HG03439 (cell line): ENCODE measurements at regions not wholly inside any gene's neighbourhood (a gene's known extent, or its start where the extent isn't known, plus 50 kb on each side); places are given as distances from the start of the nearest gene placed in this dataset.
"Not testable (repeated sequence)": the region's sequence is repeated elsewhere in the genome, so short reads cannot be mapped to it uniquely, and the experiment has no call there.

ENCODE experiments used
- ATAC-seq: cut with Tn5 transposase; IDR thresholded peaks from one replicate; pipeline ENCODE4 v1.9.1; 2021; ENCODE audit warnings: mild to moderate bottlenecking, moderate library complexity; ENCODE audit not compliant: unreplicated experiment

DNA sequence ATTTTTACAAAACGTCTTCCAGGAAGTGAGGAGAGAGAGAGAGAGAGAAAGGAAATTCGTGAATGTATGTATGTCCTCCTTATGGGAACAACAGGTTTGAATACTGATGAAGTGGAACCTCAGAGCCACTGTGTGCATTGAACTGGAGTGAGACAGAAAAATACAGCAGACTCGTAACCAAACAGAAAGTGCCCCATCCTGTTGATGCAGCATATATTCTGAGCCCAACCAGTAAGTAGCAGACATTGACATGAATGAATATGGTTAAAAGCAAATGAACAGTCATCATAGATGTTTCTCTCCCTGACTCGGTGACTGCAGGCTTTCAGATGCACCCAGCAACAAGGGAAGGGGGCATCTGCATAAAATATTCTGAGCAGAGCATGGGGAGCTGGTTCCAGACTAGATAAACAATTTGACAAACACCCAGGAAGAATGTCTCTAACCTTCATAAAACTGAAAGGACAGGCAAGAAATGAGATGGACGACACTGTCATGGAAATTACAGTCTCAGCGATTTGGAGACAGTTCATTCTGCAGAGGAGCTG is 471.0 kb upstream of the PBX1 start:
- no peak for ATAC-seq

GRCh38 chr1:164092603-164093353 is 466.2 kb upstream of the PBX1 start:
- no peak for ATAC-seq

- no peak for ATAC-seq
Observed at GRCh38 chr1:164093543-164093942, 465.4 kb upstream of the PBX1 start.

DNA sequence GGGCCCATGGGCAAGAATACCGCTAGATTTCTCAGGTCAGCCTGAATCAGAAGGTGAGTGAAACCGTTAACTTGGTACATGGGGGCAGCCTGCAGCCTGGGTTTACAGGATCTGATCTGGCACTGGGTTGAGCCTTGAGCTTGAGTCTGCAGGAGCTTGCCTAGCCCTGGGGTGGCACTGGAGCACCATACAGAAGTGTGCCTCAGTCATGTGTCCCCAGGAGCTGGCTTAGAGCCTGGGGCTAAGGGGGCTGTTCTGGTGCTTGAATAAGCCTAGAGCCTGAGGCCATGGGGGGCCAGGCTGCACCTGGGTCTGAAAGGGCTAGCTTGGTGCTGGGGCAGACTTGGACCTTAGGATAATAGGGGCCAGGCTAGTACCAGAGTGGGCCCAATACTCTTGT is 457.2 kb upstream of the PBX1 start:
- no peak for ATAC-seq

DNA sequence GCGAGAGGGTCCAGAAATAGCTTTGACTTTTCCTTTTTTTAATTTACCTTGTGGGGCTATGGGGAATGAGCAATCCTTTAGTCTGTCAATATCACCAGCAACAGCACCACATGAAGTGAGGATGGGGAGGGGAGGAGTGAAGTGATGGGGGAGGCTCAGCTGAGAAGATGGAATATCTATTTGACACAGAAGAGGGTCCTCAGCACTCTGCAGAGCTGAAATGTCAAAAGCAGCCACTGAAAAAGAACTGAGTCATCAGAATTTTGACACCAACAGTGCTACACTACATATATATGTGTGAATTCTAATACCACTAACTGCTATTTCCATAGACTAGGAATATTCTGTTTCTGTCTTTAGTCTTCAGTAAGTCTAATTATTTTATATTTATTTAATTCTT is 427.0 kb upstream of the PBX1 start:
- ATAC-seq, result no peak

- no peak for ATAC-seq
Observed at GRCh38 chr1:164137273-164137925, 421.6 kb upstream of the PBX1 start.

DNA sequence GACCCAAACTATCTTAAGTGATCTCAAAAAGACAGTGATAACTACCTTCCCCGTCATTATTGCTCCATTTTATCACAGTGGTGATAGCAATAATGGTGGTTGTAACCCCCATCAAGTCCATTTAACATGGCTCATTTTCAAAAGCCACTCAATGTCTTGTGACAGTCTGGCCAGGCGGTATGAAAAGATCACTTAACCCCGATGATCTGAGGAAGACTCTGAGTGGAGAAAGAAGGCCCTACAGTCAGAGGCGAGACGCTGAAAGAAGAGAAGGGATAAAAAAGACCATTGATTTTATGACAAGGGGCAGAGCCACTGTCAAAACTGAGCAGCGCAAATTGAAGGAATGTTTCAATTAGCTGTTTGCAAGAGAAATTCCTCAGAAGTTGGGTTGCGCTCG is 417.2 kb upstream of the PBX1 start:
- ATAC-seq, result no peak

DNA sequence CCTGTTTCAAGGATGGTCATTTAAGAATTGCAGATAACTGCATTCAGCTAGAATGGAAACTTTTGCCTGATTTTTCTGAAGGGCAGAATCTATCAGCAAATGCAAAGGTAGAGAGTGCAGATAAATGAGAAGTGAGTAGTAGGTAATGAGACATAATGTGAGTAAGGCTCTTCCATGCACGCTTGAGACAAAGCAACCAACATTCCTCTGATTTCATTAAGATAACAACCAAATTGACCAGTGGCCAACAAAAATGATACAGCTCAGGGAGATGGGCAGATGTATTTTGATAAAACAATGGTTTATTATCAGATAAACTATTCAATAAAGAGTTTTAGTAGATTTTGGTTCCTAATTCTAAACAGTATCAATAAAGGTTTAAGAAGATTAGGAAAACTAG is 404.4 kb upstream of the PBX1 start:
- no peak for ATAC-seq

DNA sequence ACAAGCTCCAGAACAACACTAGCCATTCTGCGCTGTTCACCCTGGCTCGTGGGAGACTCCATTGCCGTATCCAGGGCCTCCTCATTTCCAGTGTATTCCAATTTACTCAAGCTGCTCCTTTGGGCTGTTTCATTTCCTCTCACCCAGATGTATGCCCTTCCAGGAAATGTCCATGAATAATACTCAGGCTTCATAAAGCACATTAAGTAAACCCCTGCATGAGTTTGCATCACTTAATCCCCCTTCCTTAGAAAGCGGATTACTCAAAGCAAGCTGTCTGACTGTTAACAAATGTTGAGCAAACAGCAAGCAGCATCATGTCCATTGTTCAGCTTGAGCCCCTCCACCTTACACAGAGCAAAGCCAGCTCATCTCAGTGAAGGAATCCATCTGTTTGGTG is 403.6 kb upstream of the PBX1 start:
- no peak for ATAC-seq

GRCh38 chr1:164163289-164163849 is 395.6 kb upstream of the PBX1 start:
- ATAC-seq, result no peak

GRCh38 chr1:164165466-164165865 is 393.5 kb upstream of the PBX1 start:
- no peak for ATAC-seq

DNA sequence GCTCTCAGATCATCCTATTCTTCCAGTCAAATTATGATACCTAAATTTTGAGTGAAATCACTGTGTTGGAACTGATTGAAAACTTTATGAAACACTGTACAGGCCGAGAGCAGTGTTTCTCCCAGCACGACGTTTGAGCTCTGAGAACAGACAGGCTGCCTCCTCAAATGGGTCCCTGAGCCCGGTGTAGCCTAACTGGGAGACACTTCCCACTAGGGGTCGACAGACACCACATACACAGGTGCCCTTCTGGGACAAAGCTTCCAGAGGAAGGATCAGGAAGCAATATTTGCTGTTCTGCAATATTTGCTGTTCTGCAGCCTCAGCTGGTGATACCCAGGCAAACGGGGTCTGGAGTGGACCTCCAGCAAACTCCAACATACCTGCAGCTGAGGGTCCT is 392.5 kb upstream of the PBX1 start:
- ATAC-seq, result not testable (repeated sequence)

- ATAC-seq, result no peak
Observed at GRCh38 chr1:164177118-164177517, 381.9 kb upstream of the PBX1 start.

DNA sequence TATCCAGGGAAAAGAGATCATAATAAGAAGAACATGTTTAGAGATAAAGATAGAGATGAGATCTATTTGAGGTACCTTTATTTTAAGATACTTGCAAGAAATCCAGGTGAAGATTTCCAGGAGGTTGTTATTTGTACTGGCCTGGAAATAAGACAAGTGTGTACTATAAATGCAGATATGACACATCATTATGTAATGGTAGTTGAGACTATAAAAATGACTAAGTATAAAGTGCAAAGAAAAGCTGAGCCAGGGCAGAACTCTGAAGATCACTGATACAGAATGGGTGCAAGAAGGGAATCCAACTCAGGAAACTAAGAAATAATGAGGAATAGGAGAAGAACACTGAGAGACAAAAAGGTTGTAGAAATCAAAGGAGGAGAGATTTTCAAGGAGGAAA is 378.2 kb upstream of the PBX1 start:
- ATAC-seq, result no peak

- ATAC-seq, result no peak
Observed at GRCh38 chr1:164183854-164184635, 374.9 kb upstream of the PBX1 start.

DNA sequence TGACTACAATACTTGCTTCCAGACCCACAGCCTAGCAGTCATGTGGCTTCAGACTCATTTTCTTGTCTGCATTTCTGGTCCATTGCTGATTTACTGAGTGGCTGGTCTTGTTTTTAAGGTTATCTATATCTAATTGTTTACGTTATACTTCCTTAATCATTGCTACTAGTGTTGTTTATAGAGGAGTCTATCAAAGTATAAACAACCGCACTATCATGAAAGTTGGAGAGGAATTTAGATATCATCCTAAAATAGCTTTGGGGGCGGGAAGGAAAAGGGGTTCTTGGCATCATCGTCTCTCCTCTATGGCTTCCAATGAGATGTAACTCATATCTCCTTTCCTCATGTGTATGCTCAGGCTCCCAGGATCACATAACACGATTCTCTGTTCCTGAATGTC is 372.1 kb upstream of the PBX1 start:
- ATAC-seq, result no peak

DNA sequence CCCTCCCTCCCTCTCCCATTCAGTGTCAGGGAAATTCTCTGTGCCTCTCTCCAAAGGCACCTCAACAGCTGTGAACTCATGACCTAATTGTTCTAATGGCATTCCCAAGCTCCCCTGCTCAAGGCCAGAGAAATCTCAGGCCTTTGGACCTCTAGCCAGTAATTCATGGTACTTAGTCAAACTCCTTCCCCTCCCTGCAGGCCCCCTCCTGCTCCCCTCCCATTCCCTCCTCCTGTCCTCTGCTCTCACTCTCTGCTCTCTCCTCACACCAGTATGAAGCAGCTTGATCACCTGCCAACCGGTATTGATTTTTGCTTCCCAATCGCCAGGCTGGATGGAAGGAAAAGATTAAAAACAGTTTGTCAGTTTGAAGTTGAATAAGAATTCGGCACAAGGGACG is 370.5 kb upstream of the PBX1 start:
- no peak for ATAC-seq

DNA sequence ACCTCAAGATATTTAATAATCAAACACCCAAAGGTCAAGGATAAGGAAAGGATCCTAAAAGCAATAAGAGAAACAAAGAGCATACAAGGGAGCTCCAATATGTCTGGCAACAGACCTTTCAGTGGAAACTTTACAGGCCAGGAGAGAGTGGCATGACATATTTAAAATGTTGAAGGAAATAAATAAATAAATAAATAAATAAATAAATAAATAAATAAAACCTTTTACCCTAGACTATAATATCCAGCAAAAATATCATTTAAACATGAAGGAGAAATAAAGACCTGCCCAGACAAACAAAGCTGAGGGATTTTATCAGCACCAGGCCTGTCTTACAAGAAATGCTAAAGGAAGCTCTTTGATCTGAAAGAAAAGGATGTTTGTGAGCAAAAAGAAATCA is 367.8 kb upstream of the PBX1 start:
- ATAC-seq, result no peak

GRCh38 chr1:164210211-164210739 is 348.7 kb upstream of the PBX1 start:
- ATAC-seq, result no peak

DNA sequence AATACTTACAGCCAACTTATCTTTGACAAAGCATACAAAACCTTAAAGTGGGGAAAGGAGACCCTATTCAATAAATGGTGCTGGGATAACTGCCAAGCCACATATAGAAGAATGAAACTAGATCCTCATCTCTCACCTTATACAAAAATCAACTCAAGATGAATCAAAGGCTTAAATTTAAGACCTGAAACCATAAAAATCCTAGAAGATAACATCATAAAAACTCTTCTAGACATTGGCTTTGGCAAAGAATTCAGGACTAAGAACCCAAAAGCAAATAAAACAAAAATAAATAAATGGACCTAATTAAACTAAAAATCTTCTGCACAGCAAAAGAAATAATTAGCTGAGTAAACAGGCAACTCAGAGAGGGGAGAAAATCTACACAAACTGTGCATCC is 335.6 kb upstream of the PBX1 start:
- no peak for ATAC-seq

DNA sequence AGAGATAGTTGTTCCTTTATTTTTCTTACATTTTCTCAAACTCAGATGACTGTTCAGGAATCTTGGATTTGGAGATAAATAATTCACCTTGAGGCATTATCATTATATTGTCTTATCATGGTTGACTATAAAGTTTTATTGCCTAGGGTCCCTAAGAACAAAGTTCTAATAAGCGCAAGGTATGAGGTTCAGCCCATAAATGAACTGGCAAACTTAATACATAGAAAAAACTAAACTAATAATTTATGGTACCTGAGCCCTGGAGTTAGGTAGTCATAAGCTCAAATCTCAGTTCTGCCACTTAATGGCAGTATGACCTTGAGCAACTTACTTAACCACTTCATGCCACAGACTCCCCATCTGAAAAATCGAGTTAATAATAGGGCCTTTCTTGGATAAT is 334.0 kb upstream of the PBX1 start:
- no peak for ATAC-seq
